ENCODE measurements at regions not wholly inside any gene's neighbourhood (a gene's known extent, or its start where the extent isn't known, plus 50 kb on each side); places are given as distances from the start of the nearest gene placed in this dataset.

DNA sequence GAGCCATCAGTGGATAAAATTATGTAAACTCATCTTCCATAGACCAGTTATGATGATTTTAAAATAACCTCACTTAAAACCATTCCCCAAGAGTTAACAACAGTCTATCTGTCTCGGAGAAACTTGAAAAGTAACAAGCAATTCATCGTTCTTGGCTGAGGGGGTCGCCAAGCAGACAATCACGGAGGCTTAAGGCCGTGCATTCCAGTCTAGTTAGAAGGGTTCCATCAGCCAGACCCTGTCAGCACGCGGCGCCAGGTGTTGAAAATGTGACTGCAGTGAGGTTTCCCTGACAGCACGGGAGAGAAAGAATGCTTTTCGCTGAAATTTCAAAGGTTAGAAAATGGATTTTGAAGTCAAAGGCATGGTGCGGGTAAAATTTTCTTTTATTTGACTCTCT is 1025.0 kb upstream of the CELF2 start:
- WGBS (ENCODE audit: insufficient coverage, insufficient replicate concordance, low lambda C conversion rate, missing lambda C conversion rate) = 23% methylated on average over 11 of the region's 11 CpGs
- H3K9ac ChIP-seq (ENCODE audit: control insufficient read depth, insufficient read depth, low read length) = no peak overlapping the region
- no peak overlapping the region for H3K27ac ChIP-seq (ENCODE audit: control insufficient read depth, insufficient read depth)
- BruUV-seq (replicated peaks) = no TSS peak
- H3K4me3 ChIP-seq = no peak overlapping the region
- intact Hi-C loops (cut with micrococcal nuclease; ENCODE audit: unreplicated experiment) (no loop called here), in situ Hi-C loops (cut with MboI) (no loop called here)
- H3K4me1 ChIP-seq (ENCODE audit: control insufficient read depth, insufficient read depth, low read length) = no peaks in the 10 kb centered on the region
- FAIRE-seq = no peak
- no peak overlapping the region for H3K4me2 ChIP-seq (ENCODE audit: control insufficient read depth, insufficient read depth)
- H3K27me3 ChIP-seq (replicated peaks in 1 of 2; ENCODE audit: control insufficient read depth in 2 of 2, insufficient read depth in 2 of 2, low read length in 1 of 2) = no peaks in the 10 kb centered on the region
- TF ChIP-seq MAX (IDR thresholded peaks at IDR 0.05; ENCODE audit: low read depth, low read length) (no peak), POLR2AphosphoS2 (IDR thresholded peaks at IDR 0.05; ENCODE audit: low read depth, low read length) (no peak), RELA (IDR thresholded peaks at IDR 0.05; ENCODE audit: borderline replicate concordance, partially characterized antibody) (no peak), WRNIP1 (IDR thresholded peaks at IDR 0.05; ENCODE audit: borderline replicate concordance, low read depth, low read length) (no peak)
- H3K9me3 ChIP-seq (replicated peaks; ENCODE audit: control insufficient read depth, insufficient read depth, low read length) = no peaks in the 10 kb centered on the region
- SMC1A ChIA-PET (ENCODE audit: uncharacterized antibody, unreplicated experiment) = no interaction called here
- no peak for ATAC-seq
- POLR2A ChIA-PET = no interaction called here
- no peaks in the 10 kb centered on the region for H4K20me1 ChIP-seq (ENCODE audit: control insufficient read depth, insufficient read depth)
- RAD21 ChIA-PET (ENCODE audit: unreplicated experiment) = no interaction called here
- no peak for DNase-seq (ENCODE audit: low read depth, low spot score)
- no peak overlapping the region for H2AFZ ChIP-seq (ENCODE audit: control insufficient read depth, low read depth, low read length)
- CTCF ChIA-PET = no interaction called here
- H3K79me2 ChIP-seq (ENCODE audit: control insufficient read depth, insufficient read depth, low read length) = no peaks in the 10 kb centered on the region
- no peaks in the 10 kb centered on the region for H3K36me3 ChIP-seq (ENCODE audit: control insufficient read depth in 2 of 2, insufficient read depth in 2 of 2, low read length in 1 of 2)

DNA sequence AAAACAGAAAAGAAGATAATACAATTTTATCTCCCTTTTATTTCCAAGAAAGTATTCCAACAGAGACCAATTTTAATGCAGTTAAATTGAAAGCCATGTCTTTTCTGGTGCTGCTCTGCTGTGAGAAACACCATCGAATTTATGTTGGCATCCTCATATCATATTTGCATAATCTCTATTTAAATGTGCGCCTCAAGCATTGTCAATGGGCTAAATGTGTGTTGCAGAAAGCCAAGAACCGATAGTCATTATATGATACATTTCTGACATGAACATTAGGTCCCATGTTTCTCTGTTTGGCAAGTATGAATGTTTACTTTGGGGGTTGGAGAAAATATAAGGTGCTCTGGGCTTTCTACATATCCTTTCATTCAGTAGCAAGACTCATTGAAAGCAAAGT is 1023.5 kb upstream of the CELF2 start:
- 3% methylated on average over 3 of the region's 3 CpGs for WGBS (ENCODE audit: insufficient coverage, insufficient replicate concordance, low lambda C conversion rate, missing lambda C conversion rate)
- intact Hi-C loops (cut with micrococcal nuclease; ENCODE audit: unreplicated experiment) (no loop called here), in situ Hi-C loops (cut with MboI) (no loop called here)
- Histone ChIP-seq H3K27me3 (replicated peaks in 1 of 2; ENCODE audit: control insufficient read depth in 2 of 2, insufficient read depth in 2 of 2, low read length in 1 of 2) (no peaks in the 10 kb centered on the region), H3K4me1 (ENCODE audit: control insufficient read depth, insufficient read depth, low read length) (no peaks in the 10 kb centered on the region), H3K36me3 (ENCODE audit: control insufficient read depth in 2 of 2, insufficient read depth in 2 of 2, low read length in 1 of 2) (no peaks in the 10 kb centered on the region), H3K4me3 (no peak overlapping the region), H3K79me2 (ENCODE audit: control insufficient read depth, insufficient read depth, low read length) (no peaks in the 10 kb centered on the region), H3K4me2 (ENCODE audit: control insufficient read depth, insufficient read depth) (no peak overlapping the region), H3K9me3 (replicated peaks; ENCODE audit: control insufficient read depth, insufficient read depth, low read length) (no peaks in the 10 kb centered on the region), H3K9ac (ENCODE audit: control insufficient read depth, insufficient read depth, low read length) (no peak overlapping the region), H4K20me1 (ENCODE audit: control insufficient read depth, insufficient read depth) (no peaks in the 10 kb centered on the region), H2AFZ (ENCODE audit: control insufficient read depth, low read depth, low read length) (no peak overlapping the region), H3K27ac (ENCODE audit: control insufficient read depth, insufficient read depth) (no peak overlapping the region)
- no TSS peak for BruUV-seq (replicated peaks)
- POLR2A ChIA-PET = interaction anchor here (0.6 kb wide), 1 partner anchor 200 kb away, joined by 3 read pairs; no protein-coding TSS in a partner anchor
- CTCF ChIA-PET = no interaction called here
- FAIRE-seq = no peak
- RAD21 ChIA-PET (ENCODE audit: unreplicated experiment) = no interaction called here
- SMC1A ChIA-PET (ENCODE audit: uncharacterized antibody, unreplicated experiment) = no interaction called here
- ATAC-seq = no peak
- no peak for DNase-seq (ENCODE audit: low read depth, low spot score)
- TF ChIP-seq KDM1A (IDR thresholded peaks at IDR 0.05; ENCODE audit: borderline replicate concordance) (no peak), NR2C2 (IDR thresholded peaks at IDR 0.05; ENCODE audit: borderline replicate concordance, control insufficient read depth, insufficient read length, low read depth) (no peak), EGR1 (IDR thresholded peaks at IDR 0.05; ENCODE audit: borderline replicate concordance in 1 of 2, low read depth in 2 of 2, low read length in 2 of 2) (no peak)
